Posterior vena cava (tissue), 2 donors: ENCODE measurements at regions not wholly inside any gene's neighbourhood (a gene's known extent, or its start where the extent isn't known, plus 50 kb on each side); places are given as distances from the start of the nearest gene placed in this dataset.
"Not testable (repeated sequence)": the region's sequence is repeated elsewhere in the genome, so short reads cannot be mapped to it uniquely, and the experiment has no call there.

Source experiments
- DNase-seq: peaks from one replicate; pipeline ENCODE4 v3.0.0-alpha.2; 2020; ENCODE audit warnings: low spot score
- intact Hi-C, 2 donors: fragments of 100-400 bp; cut with DNase I; formaldehyde crosslinking; loops; one replicate each; pipeline versions ENCODE4 v1.14.1 to v1.14.2; 2022 to 2023
- donor health status: DM: yes; HTN: yes; CAD: no.
- donor health status: DM: yes; HTN: yes; CAD: no.

- intact Hi-C loops, result no loop called here
Observed at GRCh38 chr10:21061184-21061583, 164.1 kb upstream of the NEBL start.

GRCh38 chr10:21060626-21061025 lies 163.5 kb upstream of the NEBL start:
- intact Hi-C loops, result no loop called here
- no peak for DNase-seq

More at GRCh38 chr10:21061184-21061583, 164.1 kb upstream of the NEBL start:
- no peak for DNase-seq

- no peak for DNase-seq
- intact Hi-C loops, result no loop called here
Observed at GRCh38 chr10:21057989-21058388, 160.9 kb upstream of the NEBL start.

GRCh38 chr10:21057436-21057835 lies 160.3 kb upstream of the NEBL start:
- intact Hi-C loops, result no loop called here
- DNase-seq, result no peak

- no peak for DNase-seq
- intact Hi-C loops, result no loop called here
Observed at GRCh38 chr10:21056461-21056860, 159.3 kb upstream of the NEBL start.

GRCh38 chr10:21055339-21056135 lies 158.4 kb upstream of the NEBL start:
- intact Hi-C loops, result no loop called here

GRCh38 chr10:21053953-21054690 lies 157.0 kb upstream of the NEBL start:
- no peak for DNase-seq
- intact Hi-C loops, result no loop called here

More at GRCh38 chr10:21055339-21056135, 158.4 kb upstream of the NEBL start:
- no peak for DNase-seq

GRCh38 chr10:21052709-21053104 lies 155.6 kb upstream of the NEBL start:
- DNase-seq, result no peak
- intact Hi-C loops, result no loop called here

- no peak for DNase-seq
- intact Hi-C loops, result no loop called here
Observed at GRCh38 chr10:21052072-21052708, 155.1 kb upstream of the NEBL start.

- intact Hi-C loops, result no loop called here
- no peak for DNase-seq
Observed at GRCh38 chr10:21049482-21049881, 152.4 kb upstream of the NEBL start.

- DNase-seq, result no peak
- intact Hi-C loops, result no loop called here
Observed at GRCh38 chr10:21048068-21048467, 151.0 kb upstream of the NEBL start.

GRCh38 chr10:21047511-21047910 lies 150.4 kb upstream of the NEBL start:
- intact Hi-C loops, result no loop called here
- DNase-seq, result no peak

- DNase-seq, result no peak
- intact Hi-C loops, result no loop called here
Observed at GRCh38 chr10:21047096-21047495, 150.0 kb upstream of the NEBL start.

- intact Hi-C loops, result no loop called here
- DNase-seq, result no peak
Observed at GRCh38 chr10:21043044-21043443, 145.9 kb upstream of the NEBL start.

- no peak for DNase-seq
- intact Hi-C loops, result no loop called here
Observed at GRCh38 chr10:21042536-21042935, 145.4 kb upstream of the NEBL start.

- DNase-seq, result no peak
- intact Hi-C loops, result no loop called here
Observed at GRCh38 chr10:21041763-21042458, 144.8 kb upstream of the NEBL start.

GRCh38 chr10:21039721-21040120 lies 142.6 kb upstream of the NEBL start:
- DNase-seq, result no peak
- intact Hi-C loops, result no loop called here

GRCh38 chr10:21036757-21037156 lies 139.6 kb upstream of the NEBL start:
- intact Hi-C loops, result no loop called here
- DNase-seq, result no peak

- intact Hi-C loops, DNase-seq: not testable (repeated sequence)
Observed at GRCh38 chr10:21034770-21035169, 137.7 kb upstream of the NEBL start.

- intact Hi-C loops, result no loop called here
- no peak for DNase-seq
Observed at GRCh38 chr10:21034241-21034640, 137.1 kb upstream of the NEBL start.
